ENCODE measurements at regions not wholly inside any gene's neighbourhood (a gene's known extent, or its start where the extent isn't known, plus 50 kb on each side); places are given as distances from the start of the nearest gene placed in this dataset.

DNA sequence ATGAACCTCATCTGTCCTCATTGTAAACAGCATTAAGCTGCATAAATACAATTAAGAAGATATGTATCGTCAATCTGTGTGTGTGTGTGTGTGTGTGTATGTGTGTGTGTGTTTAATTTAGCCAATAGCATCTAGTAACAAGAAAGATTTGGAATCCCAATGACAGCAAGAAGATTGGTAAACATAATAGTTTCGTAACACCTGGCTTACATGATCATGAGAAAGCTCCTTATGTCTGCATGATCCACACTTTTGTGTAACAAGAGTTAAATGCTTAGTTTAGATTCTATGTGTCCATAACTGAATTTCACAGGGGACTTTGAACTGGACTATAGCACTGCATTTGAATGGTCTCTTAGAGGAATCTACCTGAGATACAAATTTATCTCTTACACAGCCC is 191.0 kb upstream of the BET1 start:
- Histone ChIP-seq H3K4me2 (no peak overlapping the region), H3K4me1 (ENCODE audit: insufficient read depth) (no peaks in the 10 kb centered on the region), H3K27ac (no peak overlapping the region), H3K36me3 (replicated peaks; ENCODE audit: insufficient read depth, low read depth) (no peaks in the 10 kb centered on the region), H2AFZ (no peak overlapping the region), H3K4me3 (no peak overlapping the region), H3K27me3 (no peaks in the 10 kb centered on the region), H4K20me1 (ENCODE audit: insufficient read depth, poor library complexity, severe bottlenecking) (no peaks in the 10 kb centered on the region), H3K9me2 (replicated peaks; ENCODE audit: insufficient read depth) (no peaks in the 10 kb centered on the region), H3K79me2 (no peaks in the 10 kb centered on the region), H3K9me3 (ENCODE audit: low read depth) (no peaks in the 10 kb centered on the region)
- no peak for DNase-seq (ENCODE audit: low spot score)
- TF ChIP-seq CTCF (IDR thresholded peaks at IDR 0.05; ENCODE audit: poor library complexity) = no peak
- no peak for TF ChIP-seq EZH2 (IDR thresholded peaks at IDR 0.05; ENCODE audit: borderline replicate concordance)
- TF ChIP-seq EZH2phosphoT487 (IDR thresholded peaks at IDR 0.05; ENCODE audit: low read depth, severe bottlenecking, unreplicated experiment) = no peak
- 87% methylated on average over 2 of the region's 2 CpGs for WGBS (ENCODE audit: low lambda C conversion rate, missing lambda C conversion rate)

DNA sequence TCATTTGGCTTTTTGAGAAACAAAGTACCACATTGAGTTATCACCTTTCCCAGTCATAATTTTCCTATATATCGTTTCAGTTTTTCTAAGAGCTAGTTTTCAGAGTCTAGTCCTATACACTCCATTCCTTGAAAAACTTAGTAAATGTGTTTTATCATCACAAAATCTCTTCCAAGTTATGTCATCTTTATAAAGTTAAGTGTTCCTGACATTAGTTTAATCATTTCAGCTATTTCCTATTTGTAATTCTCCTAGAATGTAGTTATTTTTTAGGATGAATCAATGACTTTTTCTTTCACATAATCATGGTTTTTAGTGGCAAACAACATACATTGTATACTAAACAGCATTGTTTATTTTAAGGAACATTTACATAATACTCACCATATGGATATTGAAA is 191.7 kb upstream of the BET1 start:
- Histone ChIP-seq H3K36me3 (replicated peaks; ENCODE audit: insufficient read depth, low read depth) (no peaks in the 10 kb centered on the region), H3K4me3 (no peak overlapping the region), H3K27ac (no peak overlapping the region), H3K9me2 (replicated peaks; ENCODE audit: insufficient read depth) (no peaks in the 10 kb centered on the region), H3K27me3 (no peaks in the 10 kb centered on the region), H4K20me1 (ENCODE audit: insufficient read depth, poor library complexity, severe bottlenecking) (no peaks in the 10 kb centered on the region), H3K79me2 (no peaks in the 10 kb centered on the region), H2AFZ (no peak overlapping the region), H3K4me2 (no peak overlapping the region), H3K9me3 (ENCODE audit: low read depth) (no peaks in the 10 kb centered on the region), H3K4me1 (ENCODE audit: insufficient read depth) (no peaks in the 10 kb centered on the region)
- TF ChIP-seq EZH2 (IDR thresholded peaks at IDR 0.05; ENCODE audit: borderline replicate concordance) = no peak
- TF ChIP-seq CTCF (IDR thresholded peaks at IDR 0.05; ENCODE audit: poor library complexity) = no peak
- no peak for TF ChIP-seq EZH2phosphoT487 (IDR thresholded peaks at IDR 0.05; ENCODE audit: low read depth, severe bottlenecking, unreplicated experiment)
- DNase-seq (ENCODE audit: low spot score) = no peak
- WGBS (ENCODE audit: low lambda C conversion rate, missing lambda C conversion rate) = 100% methylated on average over 1 of the region's 1 CpG

DNA sequence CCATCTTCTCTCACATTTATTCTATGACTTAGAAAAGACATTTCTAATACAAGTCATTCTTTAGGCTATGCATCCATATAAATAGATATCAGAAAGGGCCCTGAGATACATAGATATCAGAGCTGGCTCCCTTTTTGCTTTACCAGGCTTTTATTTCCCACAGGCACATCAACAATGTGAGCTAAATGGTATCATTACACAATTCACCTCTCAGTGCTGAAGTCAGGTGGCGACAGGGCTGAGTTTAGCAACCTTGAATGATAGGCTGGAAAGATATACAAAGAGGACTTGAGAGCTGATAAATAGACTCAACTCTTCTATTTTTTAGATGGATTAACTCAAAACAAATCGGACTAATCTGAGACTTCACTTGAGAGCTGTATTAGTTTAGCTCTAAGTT is 189.2 kb upstream of the COL1A2 start:
- Histone ChIP-seq H3K36me3 (replicated peaks; ENCODE audit: insufficient read depth, low read depth) (no peaks in the 10 kb centered on the region), H3K27me3 (no peaks in the 10 kb centered on the region), H3K79me2 (no peaks in the 10 kb centered on the region), H3K9me3 (ENCODE audit: low read depth) (no peaks in the 10 kb centered on the region), H3K4me3 (no peak overlapping the region), H2AFZ (no peak overlapping the region), H4K20me1 (ENCODE audit: insufficient read depth, poor library complexity, severe bottlenecking) (no peaks in the 10 kb centered on the region), H3K9me2 (replicated peaks; ENCODE audit: insufficient read depth) (no peaks in the 10 kb centered on the region), H3K27ac (no peak overlapping the region), H3K4me1 (ENCODE audit: insufficient read depth) (no peaks in the 10 kb centered on the region), H3K4me2 (no peak overlapping the region)
- TF ChIP-seq EZH2 (IDR thresholded peaks at IDR 0.05; ENCODE audit: borderline replicate concordance) (no peak), CTCF (IDR thresholded peaks at IDR 0.05; ENCODE audit: poor library complexity) (no peak), EZH2phosphoT487 (IDR thresholded peaks at IDR 0.05; ENCODE audit: low read depth, severe bottlenecking, unreplicated experiment) (no peak)
- no peak for DNase-seq (ENCODE audit: low spot score)
- WGBS (ENCODE audit: low lambda C conversion rate, missing lambda C conversion rate) = 85% methylated on average over 2 of the region's 2 CpGs

GRCh38 chr7:94206295-94206694 is 188.4 kb upstream of the COL1A2 start:
- DNase-seq (ENCODE audit: low spot score) = no peak
- 85% methylated on average over 2 of the region's 2 CpGs for WGBS (ENCODE audit: low lambda C conversion rate, missing lambda C conversion rate)
- no peaks in the 10 kb centered on the region for H3K36me3 ChIP-seq (replicated peaks; ENCODE audit: insufficient read depth, low read depth)
- no peaks in the 10 kb centered on the region for H3K27me3 ChIP-seq
- no peaks in the 10 kb centered on the region for H3K79me2 ChIP-seq
- H3K9me3 ChIP-seq (ENCODE audit: low read depth) = no peaks in the 10 kb centered on the region
- no peak overlapping the region for H3K4me3 ChIP-seq
- no peak overlapping the region for H3K4me2 ChIP-seq
- H3K4me1 ChIP-seq (ENCODE audit: insufficient read depth) = no peaks in the 10 kb centered on the region
- H3K9me2 ChIP-seq (replicated peaks; ENCODE audit: insufficient read depth) = no peaks in the 10 kb centered on the region
- H4K20me1 ChIP-seq (ENCODE audit: insufficient read depth, poor library complexity, severe bottlenecking) = no peaks in the 10 kb centered on the region
- H2AFZ ChIP-seq = no peak overlapping the region
- H3K27ac ChIP-seq = no peak overlapping the region
- TF ChIP-seq CTCF (IDR thresholded peaks at IDR 0.05; ENCODE audit: poor library complexity) (no peak), EZH2 (IDR thresholded peaks at IDR 0.05; ENCODE audit: borderline replicate concordance) (no peak), EZH2phosphoT487 (IDR thresholded peaks at IDR 0.05; ENCODE audit: low read depth, severe bottlenecking, unreplicated experiment) (no peak)

Data from hepatocyte (in vitro differentiated cells).